ENCODE measurements at regions not wholly inside any gene's neighbourhood (a gene's known extent, or its start where the extent isn't known, plus 50 kb on each side); places are given as distances from the start of the nearest gene placed in this dataset.

DNA sequence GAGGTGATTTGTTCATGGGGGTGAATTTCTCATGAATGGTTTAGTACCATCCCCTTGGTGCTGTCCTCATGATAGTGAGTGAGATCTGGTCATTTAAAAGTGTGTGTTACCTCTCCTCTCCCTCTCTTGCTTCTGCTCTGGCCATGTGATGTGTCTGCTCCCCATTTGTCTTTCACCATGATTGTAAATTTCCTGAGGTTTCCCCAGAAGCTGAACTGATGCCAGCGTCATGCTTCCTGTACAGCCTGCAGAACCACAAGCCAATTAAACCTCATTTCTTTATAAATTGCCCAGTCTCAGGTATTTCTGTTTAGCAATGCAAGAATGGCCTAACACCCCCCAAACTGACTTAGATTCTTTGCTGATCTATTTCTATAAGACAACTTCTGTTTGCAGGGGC lies 249.4 kb upstream of the B3GALT2 start:
- DNase-seq (ENCODE audit: insufficient read length, low spot score, missing footprints) = no peak
- Histone ChIP-seq H3K9me3 (ENCODE audit: low read depth, low read length) (no peaks in the 10 kb centered on the region), H3K27ac (ENCODE audit: low read depth, low read length) (no peak overlapping the region), H3K79me2 (ENCODE audit: insufficient read depth, low read length) (no peaks in the 10 kb centered on the region), H3K27me3 (ENCODE audit: insufficient read depth, low read length) (no peaks in the 10 kb centered on the region), H3K36me3 (ENCODE audit: insufficient read depth, low read length) (no peaks in the 10 kb centered on the region), H3K4me1 (ENCODE audit: insufficient read depth, low read length) (no peaks in the 10 kb centered on the region), H4K20me1 (ENCODE audit: insufficient read depth, low read length) (no peaks in the 10 kb centered on the region), H3K4me3 (ENCODE audit: insufficient read depth, low read length) (no peak overlapping the region), H3K4me2 (ENCODE audit: insufficient read depth, low read length) (no peak overlapping the region), H2AFZ (ENCODE audit: low read length) (no peak overlapping the region)
- TF ChIP-seq, protein P1, sequence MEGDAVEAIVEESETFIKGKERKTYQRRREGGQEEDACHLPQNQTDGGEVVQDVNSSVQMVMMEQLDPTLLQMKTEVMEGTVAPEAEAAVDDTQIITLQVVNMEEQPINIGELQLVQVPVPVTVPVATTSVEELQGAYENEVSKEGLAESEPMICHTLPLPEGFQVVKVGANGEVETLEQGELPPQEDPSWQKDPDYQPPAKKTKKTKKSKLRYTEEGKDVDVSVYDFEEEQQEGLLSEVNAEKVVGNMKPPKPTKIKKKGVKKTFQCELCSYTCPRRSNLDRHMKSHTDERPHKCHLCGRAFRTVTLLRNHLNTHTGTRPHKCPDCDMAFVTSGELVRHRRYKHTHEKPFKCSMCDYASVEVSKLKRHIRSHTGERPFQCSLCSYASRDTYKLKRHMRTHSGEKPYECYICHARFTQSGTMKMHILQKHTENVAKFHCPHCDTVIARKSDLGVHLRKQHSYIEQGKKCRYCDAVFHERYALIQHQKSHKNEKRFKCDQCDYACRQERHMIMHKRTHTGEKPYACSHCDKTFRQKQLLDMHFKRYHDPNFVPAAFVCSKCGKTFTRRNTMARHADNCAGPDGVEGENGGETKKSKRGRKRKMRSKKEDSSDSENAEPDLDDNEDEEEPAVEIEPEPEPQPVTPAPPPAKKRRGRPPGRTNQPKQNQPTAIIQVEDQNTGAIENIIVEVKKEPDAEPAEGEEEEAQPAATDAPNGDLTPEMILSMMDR (IDR thresholded peaks at IDR 0.05; ENCODE audit: extremely low read depth, low read depth, low read length) = no peak

DNA sequence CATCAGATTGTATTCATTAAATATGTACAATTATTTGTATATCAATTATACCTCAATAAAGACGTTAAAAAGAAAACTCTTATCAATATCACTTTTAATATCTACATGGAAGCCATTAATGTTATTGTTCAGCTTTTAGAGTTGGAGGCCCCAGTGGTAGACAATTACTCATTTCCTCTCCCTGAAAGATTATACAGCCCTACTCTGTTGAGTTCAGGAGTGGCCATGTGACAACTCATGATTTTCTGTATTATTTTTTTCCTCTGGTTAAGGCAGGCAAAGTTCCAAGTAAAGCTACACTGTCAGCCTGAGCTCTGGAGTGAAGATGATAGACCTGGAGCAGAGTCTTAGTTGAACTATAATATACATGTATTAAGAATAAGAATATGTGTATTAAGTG lies 247.9 kb upstream of the B3GALT2 start:
- no peaks in the 10 kb centered on the region for H3K4me1 ChIP-seq (ENCODE audit: insufficient read depth, low read length)
- no peaks in the 10 kb centered on the region for H3K79me2 ChIP-seq (ENCODE audit: insufficient read depth, low read length)
- no peaks in the 10 kb centered on the region for H3K9me3 ChIP-seq (ENCODE audit: low read depth, low read length)
- TF ChIP-seq, protein P1 (IDR thresholded peaks at IDR 0.05; ENCODE audit: extremely low read depth, low read depth, low read length) = no peak
- peak; percentile 58 for DNase-seq (ENCODE audit: insufficient read length, low spot score, missing footprints)
- H3K27ac ChIP-seq (ENCODE audit: low read depth, low read length) = no peak overlapping the region
- H2AFZ ChIP-seq (ENCODE audit: low read length) = no peak overlapping the region
- no peaks in the 10 kb centered on the region for H4K20me1 ChIP-seq (ENCODE audit: insufficient read depth, low read length)
- H3K4me2 ChIP-seq (ENCODE audit: insufficient read depth, low read length) = no peak overlapping the region
- H3K36me3 ChIP-seq (ENCODE audit: insufficient read depth, low read length) = no peaks in the 10 kb centered on the region
- H3K27me3 ChIP-seq (ENCODE audit: insufficient read depth, low read length) = no peaks in the 10 kb centered on the region
- no peak overlapping the region for H3K4me3 ChIP-seq (ENCODE audit: insufficient read depth, low read length)

DNA sequence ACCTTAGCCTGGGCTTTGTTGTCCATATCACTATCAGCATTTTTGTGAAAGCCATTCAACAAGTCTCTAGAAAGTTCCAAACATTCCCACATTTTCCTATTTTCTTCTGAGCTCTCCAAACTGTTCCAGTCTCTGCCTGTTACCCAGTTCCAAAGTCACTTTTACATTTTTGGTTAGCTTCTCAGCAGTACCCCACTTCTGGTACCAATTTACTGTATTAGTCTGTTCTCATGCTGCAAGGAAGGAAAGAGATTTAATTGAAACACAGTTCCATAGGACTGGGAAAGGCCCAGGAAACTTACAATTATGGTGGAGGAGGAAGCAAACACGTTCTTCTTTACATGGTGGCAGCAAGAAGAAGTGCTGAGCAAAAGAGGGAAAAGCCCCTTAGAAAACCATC lies 247.2 kb upstream of the B3GALT2 start:
- Histone ChIP-seq H4K20me1 (ENCODE audit: insufficient read depth, low read length) (no peaks in the 10 kb centered on the region), H3K36me3 (ENCODE audit: insufficient read depth, low read length) (no peaks in the 10 kb centered on the region), H2AFZ (ENCODE audit: low read length) (no peak overlapping the region), H3K4me3 (ENCODE audit: insufficient read depth, low read length) (no peak overlapping the region), H3K27ac (ENCODE audit: low read depth, low read length) (no peak overlapping the region), H3K4me2 (ENCODE audit: insufficient read depth, low read length) (no peak overlapping the region), H3K27me3 (ENCODE audit: insufficient read depth, low read length) (no peaks in the 10 kb centered on the region), H3K79me2 (ENCODE audit: insufficient read depth, low read length) (no peaks in the 10 kb centered on the region), H3K4me1 (ENCODE audit: insufficient read depth, low read length) (no peaks in the 10 kb centered on the region), H3K9me3 (ENCODE audit: low read depth, low read length) (no peaks in the 10 kb centered on the region)
- TF ChIP-seq, protein P1 (IDR thresholded peaks at IDR 0.05; ENCODE audit: extremely low read depth, low read depth, low read length) = no peak
- no peak for DNase-seq (ENCODE audit: insufficient read length, low spot score, missing footprints)

DNA sequence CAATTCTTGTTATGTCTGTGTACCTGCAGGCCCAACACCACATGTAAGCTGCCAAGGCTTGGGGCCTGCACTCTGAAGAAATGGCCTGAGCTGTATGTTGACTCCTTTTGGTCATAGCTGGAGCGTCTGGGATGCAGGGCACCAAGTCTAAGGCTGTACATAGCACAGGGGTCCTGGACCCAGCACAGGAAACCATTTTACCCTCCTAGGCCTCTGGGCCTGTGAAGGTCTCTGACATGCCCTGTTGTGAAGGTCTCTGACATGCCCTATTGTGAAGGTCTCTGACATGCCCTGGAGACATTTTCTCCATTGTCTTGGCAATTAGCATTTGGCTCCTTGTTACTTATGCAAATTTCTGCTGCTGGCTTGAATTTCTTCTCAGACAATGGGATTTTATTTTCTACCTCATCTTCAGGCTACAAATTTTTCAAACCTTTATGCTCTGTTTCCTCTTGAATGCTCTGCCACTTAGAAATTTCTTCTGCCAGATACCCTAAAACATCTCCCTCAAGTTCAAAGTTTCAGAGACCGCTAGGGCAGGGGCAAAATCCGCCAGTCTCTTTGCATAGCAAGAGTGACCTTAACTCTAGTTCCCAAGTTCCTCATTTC lies 246.7 kb upstream of the B3GALT2 start:
- Histone ChIP-seq H3K9me3 (ENCODE audit: low read depth, low read length) (no peaks in the 10 kb centered on the region), H3K27me3 (ENCODE audit: insufficient read depth, low read length) (no peaks in the 10 kb centered on the region), H3K36me3 (ENCODE audit: insufficient read depth, low read length) (no peaks in the 10 kb centered on the region), H3K4me1 (ENCODE audit: insufficient read depth, low read length) (no peaks in the 10 kb centered on the region), H4K20me1 (ENCODE audit: insufficient read depth, low read length) (no peaks in the 10 kb centered on the region), H3K4me3 (ENCODE audit: insufficient read depth, low read length) (no peak overlapping the region), H3K4me2 (ENCODE audit: insufficient read depth, low read length) (no peak overlapping the region), H2AFZ (ENCODE audit: low read length) (no peak overlapping the region), H3K27ac (ENCODE audit: low read depth, low read length) (no peak overlapping the region), H3K79me2 (ENCODE audit: insufficient read depth, low read length) (no peaks in the 10 kb centered on the region)
- DNase-seq (ENCODE audit: insufficient read length, low spot score, missing footprints) = no peak
- TF ChIP-seq, protein P1 (IDR thresholded peaks at IDR 0.05; ENCODE audit: extremely low read depth, low read depth, low read length) = no peak

All from osteoblast (primary cell).